Neural progenitor cell (in vitro differentiated cells): ENCODE measurements at regions not wholly inside any gene's neighbourhood (a gene's known extent, or its start where the extent isn't known, plus 50 kb on each side); places are given as distances from the start of the nearest gene placed in this dataset.

Experiments used
- EZH2phosphoT487 ChIP-seq: fragments of 200-600 bp; sonication (generic); IDR thresholded peaks from 2 replicates; pipeline ENCODE4 v1.6.1; 2017; ENCODE audit warnings: antibody characterized with exemption
- TF ChIP-seq, protein P1 (sequence below): fragments of 200-600 bp; sonication (generic); IDR thresholded peaks from 2 replicates; pipeline ENCODE4 v1.5.1; 2017; ENCODE audit warnings: antibody characterized with exemption, mild to moderate bottlenecking

DNA sequence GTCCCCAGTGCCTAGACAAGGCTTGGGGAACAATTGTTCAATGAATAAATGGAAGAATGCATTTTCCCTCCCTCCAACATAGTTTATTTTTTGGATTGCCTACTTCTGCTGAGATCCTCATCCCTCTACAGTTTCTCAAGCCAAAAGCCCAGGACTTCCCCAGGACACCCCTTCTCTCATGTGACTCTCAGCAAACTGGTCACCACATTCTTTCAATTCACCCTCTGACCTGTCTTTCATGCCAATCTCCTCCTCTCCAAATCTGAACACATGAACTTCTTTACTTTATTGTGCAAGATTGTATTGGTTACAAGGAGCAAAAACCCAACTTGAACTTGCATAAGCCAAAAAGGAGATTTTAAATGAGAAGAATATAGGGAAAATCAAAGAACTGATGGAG, 103.2 kb upstream of the JUN start:
- TF ChIP-seq, protein P1, sequence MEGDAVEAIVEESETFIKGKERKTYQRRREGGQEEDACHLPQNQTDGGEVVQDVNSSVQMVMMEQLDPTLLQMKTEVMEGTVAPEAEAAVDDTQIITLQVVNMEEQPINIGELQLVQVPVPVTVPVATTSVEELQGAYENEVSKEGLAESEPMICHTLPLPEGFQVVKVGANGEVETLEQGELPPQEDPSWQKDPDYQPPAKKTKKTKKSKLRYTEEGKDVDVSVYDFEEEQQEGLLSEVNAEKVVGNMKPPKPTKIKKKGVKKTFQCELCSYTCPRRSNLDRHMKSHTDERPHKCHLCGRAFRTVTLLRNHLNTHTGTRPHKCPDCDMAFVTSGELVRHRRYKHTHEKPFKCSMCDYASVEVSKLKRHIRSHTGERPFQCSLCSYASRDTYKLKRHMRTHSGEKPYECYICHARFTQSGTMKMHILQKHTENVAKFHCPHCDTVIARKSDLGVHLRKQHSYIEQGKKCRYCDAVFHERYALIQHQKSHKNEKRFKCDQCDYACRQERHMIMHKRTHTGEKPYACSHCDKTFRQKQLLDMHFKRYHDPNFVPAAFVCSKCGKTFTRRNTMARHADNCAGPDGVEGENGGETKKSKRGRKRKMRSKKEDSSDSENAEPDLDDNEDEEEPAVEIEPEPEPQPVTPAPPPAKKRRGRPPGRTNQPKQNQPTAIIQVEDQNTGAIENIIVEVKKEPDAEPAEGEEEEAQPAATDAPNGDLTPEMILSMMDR: no peak
- TF ChIP-seq EZH2phosphoT487: no peak
